CD14-positive monocyte (primary cell): ENCODE measurements at regions not wholly inside any gene's neighbourhood (a gene's known extent, or its start where the extent isn't known, plus 50 kb on each side); places are given as distances from the start of the nearest gene placed in this dataset.

Source experiments
- DNase-seq, 3 donors: peaks; one replicate each; pipeline ENCODE4 v3.0.0-alpha.2; 2011 to 2022
- H2AFZ ChIP-seq: 2 replicates; pipeline ENCODE4 v1.6.0; 2012; ENCODE audit warnings: mild to moderate bottlenecking, low read depth, low read length, inconsistent platforms; ENCODE audit not compliant: insufficient read depth, poor library complexity, severe bottlenecking
- H3K27ac ChIP-seq, 2 donors: 1 replicate in 1 of 2; 2 replicates in 1 of 2; pipeline ENCODE4 v1.5.1; 2012 to 2013; ENCODE audit warnings: low read length in 2 of 2, control low read depth in 1 of 2, inconsistent platforms in 1 of 2, low read depth in 1 of 2, mild to moderate bottlenecking in 1 of 2
- H3K27me3 ChIP-seq, 2 donors: one replicate each; pipeline versions ENCODE4 v1.6.0 to v1.6.1; 2011 to 2013; ENCODE audit warnings: low read length in 2 of 2; ENCODE audit not compliant: control insufficient read depth in 2 of 2, insufficient read depth in 2 of 2
- H3K36me3 ChIP-seq, 2 donors: replicated peaks in 1 of 2; 1 replicate in 1 of 2; 2 replicates in 1 of 2; pipeline versions ENCODE4 v1.5.1 to v1.6.1; 2012 to 2013; ENCODE audit warnings: low read length in 2 of 2, control low read depth in 1 of 2, inconsistent platforms in 1 of 2, mild to moderate bottlenecking in 1 of 2; ENCODE audit not compliant: insufficient read depth in 2 of 2, control insufficient read depth in 1 of 2
- H3K4me1 ChIP-seq, 2 donors: 1 replicate in 1 of 2; 2 replicates in 1 of 2; pipeline versions ENCODE4 v1.5.1 to v1.6.1; 2012 to 2013; ENCODE audit warnings: low read length in 2 of 2, control low read depth in 1 of 2, inconsistent platforms in 1 of 2, mild to moderate bottlenecking in 1 of 2, moderate library complexity in 1 of 2; ENCODE audit not compliant: insufficient read depth in 2 of 2, control insufficient read depth in 1 of 2
- H3K4me2 ChIP-seq: replicated peaks from 2 replicates; pipeline ENCODE3; 2012; ENCODE audit warnings: low read length, moderate library complexity, mild to moderate bottlenecking; ENCODE audit not compliant: poor library complexity, severe bottlenecking; ENCODE audit errors: extremely low read depth
- H3K4me3 ChIP-seq, 3 experiments: fragments of 200-600 bp in 1 of 3; sonication (generic) in 1 of 3; replicated peaks in 1 of 3; 1 replicate in 2 of 3; 2 replicates in 1 of 3; pipeline ENCODE4 v1.5.1; 2011 to 2013; ENCODE audit warnings: low read length in 3 of 3, mild to moderate bottlenecking in 3 of 3, control low read depth in 2 of 3, low read depth in 2 of 3, inconsistent platforms in 1 of 3, moderate library complexity in 1 of 3
- H3K79me2 ChIP-seq: 2 replicates; pipeline ENCODE4 v1.6.0; 2012; ENCODE audit warnings: mild to moderate bottlenecking, control low read depth, inconsistent platforms, low read length, moderate library complexity; ENCODE audit not compliant: insufficient read depth
- H3K9ac ChIP-seq: 2 replicates; pipeline ENCODE4 v1.6.0; 2017; ENCODE audit warnings: low read length, mild to moderate bottlenecking; ENCODE audit not compliant: insufficient read depth, poor library complexity, severe bottlenecking
- H3K9me3 ChIP-seq, 2 donors: replicated peaks in 1 of 2; 1 replicate in 1 of 2; 2 replicates in 1 of 2; pipeline versions ENCODE4 v1.5.1 to v1.6.1; 2012 to 2013; ENCODE audit warnings: low read length in 2 of 2, control low read depth in 1 of 2; ENCODE audit not compliant: control insufficient read depth in 1 of 2, insufficient read depth in 1 of 2
- H4K20me1 ChIP-seq: 2 replicates; pipeline ENCODE4 v1.6.0; 2012; ENCODE audit warnings: mild to moderate bottlenecking, low read length, control low read depth, moderate library complexity; ENCODE audit not compliant: insufficient read depth
- H3K27ac Mint-ChIP-seq, 7 donors: one replicate each; pipeline ENCODE4 v1.8.0; 2020; ENCODE audit warnings: mild to moderate bottlenecking in 7 of 7, mixed read lengths in 7 of 7, moderate library complexity in 6 of 7, inconsistent platforms in 2 of 7
- H3K27me3 Mint-ChIP-seq, 3 donors: one replicate each; pipeline ENCODE4 v1.8.0; 2021 to 2022; ENCODE audit warnings: low read depth in 3 of 3, mild to moderate bottlenecking in 3 of 3, mixed read lengths in 3 of 3, moderate library complexity in 3 of 3, inconsistent platforms in 1 of 3
- H3K36me3 Mint-ChIP-seq, 2 donors: one replicate each; pipeline ENCODE4 v1.8.0; 2020; ENCODE audit warnings: mixed read lengths in 2 of 2, inconsistent platforms in 1 of 2, mild to moderate bottlenecking in 1 of 2
- H3K4me1 Mint-ChIP-seq: one replicate; pipeline ENCODE4 v1.8.0; 2020; ENCODE audit warnings: mild to moderate bottlenecking, mixed read lengths
- H3K4me3 Mint-ChIP-seq, 2 donors: one replicate each; pipeline ENCODE4 v1.8.0; 2020; ENCODE audit warnings: mild to moderate bottlenecking in 2 of 2, mixed read lengths in 2 of 2, moderate library complexity in 1 of 2
- H3K9me3 Mint-ChIP-seq, 7 donors: one replicate each; pipeline ENCODE4 v1.8.0; 2020 to 2022; ENCODE audit warnings: mixed read lengths in 7 of 7, mild to moderate bottlenecking in 6 of 7, moderate library complexity in 6 of 7, inconsistent platforms in 2 of 7
- CTCF ChIP-seq: fragments of 200-600 bp; IDR thresholded peaks from one replicate; pipeline ENCODE4 v1.8.0; 2022; ENCODE audit warnings: antibody characterized with exemption, mild to moderate bottlenecking
- WGBS: methylation state at CpG from one replicate; pipeline ENCODE4 v1.1.5; 2013; ENCODE audit warnings: missing lambda C conversion rate; ENCODE audit not compliant: insufficient coverage; 5-methylcytosine and 5-hydroxymethylcytosine counted together
- intact Hi-C, 2 donors: fragments of 100-400 bp; cut with micrococcal nuclease; formaldehyde crosslinking; loops; one replicate each; pipeline versions ENCODE4 v1.15.0 to v1.15.1; 2023

- no peak overlapping the region for H3K4me3 Mint-ChIP-seq
- intact Hi-C loops: loop anchor here (5.0 to 10.0 kb wide), 4 partner anchors 48 to 192 kb away; partner anchors contain the start of gene ELOVL5 (in 1 of the 2)
- no peaks in the 10 kb centered on the region for H3K9me3 Mint-ChIP-seq
- H3K27ac Mint-ChIP-seq: peak overlapping the region in 5 of 7 donors; percentile 45 to 80 (median 75)
- peaks cover 0 to 1% (median 0%) of the 10 kb centered on the region in 3 donors for H3K27me3 Mint-ChIP-seq
- Histone ChIP-seq H3K4me3 (no peak overlapping the region), H3K4me2 (no peak overlapping the region), H3K27me3 (no peaks in the 10 kb centered on the region), H3K9me3 (no peaks in the 10 kb centered on the region), H3K4me1 (peaks cover 56 to 64% of the 10 kb centered on the region in 2 donors), H3K27ac (peak overlapping the region in 1 of 2 donors; percentile 69), H3K79me2 (no peaks in the 10 kb centered on the region), H2AFZ (peak overlapping the region; percentile 41), H3K9ac (no peak overlapping the region), H3K36me3 (no peaks in the 10 kb centered on the region), H4K20me1 (no peaks in the 10 kb centered on the region)
- no peaks in the 10 kb centered on the region for H3K36me3 Mint-ChIP-seq
- H3K4me1 Mint-ChIP-seq: peaks cover 58% of the 10 kb centered on the region
- TF ChIP-seq CTCF: no peak
- WGBS: 0% methylated on average over 1 of the region's 7 CpGs
- no peak for DNase-seq
These were observed 88.0 kb upstream of the ELOVL5 start for GRCh38 chr6:53436526-53437303.

- Mint-ChIP-seq H3K4me1 (peaks cover 53% of the 10 kb centered on the region), H3K9me3 (no peaks in the 10 kb centered on the region), H3K4me3 (no peak overlapping the region), H3K27ac (peak overlapping the region in 6 of 7 donors; percentile 18 to 98 (median 92)), H3K36me3 (no peaks in the 10 kb centered on the region), H3K27me3 (peaks cover 0 to 1% (median 0%) of the 10 kb centered on the region in 3 donors)
- Histone ChIP-seq H3K9me3 (no peaks in the 10 kb centered on the region), H3K4me1 (peaks cover 45 to 52% of the 10 kb centered on the region in 2 donors), H3K4me3 (no peak overlapping the region), H3K27me3 (no peaks in the 10 kb centered on the region), H3K9ac (no peak overlapping the region), H3K27ac (peak overlapping the region in 1 of 2 donors; percentile 91), H4K20me1 (no peaks in the 10 kb centered on the region), H3K4me2 (no peak overlapping the region), H2AFZ (no peak overlapping the region), H3K36me3 (no peaks in the 10 kb centered on the region), H3K79me2 (no peaks in the 10 kb centered on the region)
- no CpG with 5 or more reads among the region's 2 CpGs for WGBS
- intact Hi-C loops: loop anchor here (5.0 to 10.0 kb wide), 4 partner anchors 51 to 189 kb away; no protein-coding TSS in a partner anchor
- no peak for TF ChIP-seq CTCF
- DNase-seq: no peak
These were observed 85.2 kb upstream of the ELOVL5 start for GRCh38 chr6:53433951-53434285.
